ENCODE measurements at regions not wholly inside any gene's neighbourhood (a gene's known extent, or its start where the extent isn't known, plus 50 kb on each side); places are given as distances from the start of the nearest gene placed in this dataset.
A peak's percentile ranks its signal among the peaks of the same experiment; 100 is the strongest.

DNA sequence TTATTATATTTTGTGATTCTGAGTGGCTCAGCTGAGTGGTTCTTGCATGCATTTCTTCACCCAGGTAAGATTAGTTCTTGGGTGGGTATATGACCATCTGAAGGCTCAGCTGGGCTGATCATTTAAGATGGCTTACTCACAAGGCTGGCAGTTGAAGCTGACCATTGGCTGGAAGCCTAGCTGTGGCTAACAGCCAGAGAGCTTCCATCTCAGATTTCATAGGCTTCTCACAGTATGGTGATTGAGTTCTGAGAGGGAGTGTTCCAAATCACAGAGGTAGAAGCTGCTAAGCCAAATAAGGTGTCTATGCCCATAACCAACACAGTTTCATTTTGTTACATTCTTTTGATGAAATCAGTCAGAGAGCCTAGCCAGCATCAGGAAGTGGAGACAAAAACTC lies 117.4 kb upstream of the RPRM start:
- no peaks in the 10 kb centered on the region for H3K4me1 Mint-ChIP-seq
- peaks cover 4% of the 10 kb centered on the region for H3K9me3 Mint-ChIP-seq
- TF ChIP-seq, protein P1, sequence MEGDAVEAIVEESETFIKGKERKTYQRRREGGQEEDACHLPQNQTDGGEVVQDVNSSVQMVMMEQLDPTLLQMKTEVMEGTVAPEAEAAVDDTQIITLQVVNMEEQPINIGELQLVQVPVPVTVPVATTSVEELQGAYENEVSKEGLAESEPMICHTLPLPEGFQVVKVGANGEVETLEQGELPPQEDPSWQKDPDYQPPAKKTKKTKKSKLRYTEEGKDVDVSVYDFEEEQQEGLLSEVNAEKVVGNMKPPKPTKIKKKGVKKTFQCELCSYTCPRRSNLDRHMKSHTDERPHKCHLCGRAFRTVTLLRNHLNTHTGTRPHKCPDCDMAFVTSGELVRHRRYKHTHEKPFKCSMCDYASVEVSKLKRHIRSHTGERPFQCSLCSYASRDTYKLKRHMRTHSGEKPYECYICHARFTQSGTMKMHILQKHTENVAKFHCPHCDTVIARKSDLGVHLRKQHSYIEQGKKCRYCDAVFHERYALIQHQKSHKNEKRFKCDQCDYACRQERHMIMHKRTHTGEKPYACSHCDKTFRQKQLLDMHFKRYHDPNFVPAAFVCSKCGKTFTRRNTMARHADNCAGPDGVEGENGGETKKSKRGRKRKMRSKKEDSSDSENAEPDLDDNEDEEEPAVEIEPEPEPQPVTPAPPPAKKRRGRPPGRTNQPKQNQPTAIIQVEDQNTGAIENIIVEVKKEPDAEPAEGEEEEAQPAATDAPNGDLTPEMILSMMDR (conservative IDR thresholded peaks at IDR 0.05) = no peak
- DNase-seq (ENCODE audit: low read depth, low spot score) = no peak
- H3K27ac Mint-ChIP-seq (ENCODE audit: unreplicated experiment) = no peak overlapping the region
- no peaks in the 10 kb centered on the region for H3K36me3 Mint-ChIP-seq (ENCODE audit: low read depth)
- no peaks in the 10 kb centered on the region for H3K27me3 Mint-ChIP-seq (ENCODE audit: low read depth)
- no peak overlapping the region for H3K4me3 Mint-ChIP-seq

- H3K36me3 Mint-ChIP-seq (ENCODE audit: low read depth) = no peaks in the 10 kb centered on the region
- no peak overlapping the region for H3K27ac Mint-ChIP-seq (ENCODE audit: unreplicated experiment)
- DNase-seq (ENCODE audit: low read depth, low spot score) = no peak
- TF ChIP-seq, protein P1 (conservative IDR thresholded peaks at IDR 0.05) = no peak
- H3K9me3 Mint-ChIP-seq = no peaks in the 10 kb centered on the region
- H3K4me3 Mint-ChIP-seq = no peak overlapping the region
- no peaks in the 10 kb centered on the region for H3K4me1 Mint-ChIP-seq
- H3K27me3 Mint-ChIP-seq (ENCODE audit: low read depth) = no peaks in the 10 kb centered on the region
These were observed 123.2 kb upstream of the RPRM start for GRCh38 chr2:153601812-153602211.

- Mint-ChIP-seq H3K36me3 (ENCODE audit: low read depth) (no peaks in the 10 kb centered on the region), H3K4me3 (no peak overlapping the region), H3K27me3 (ENCODE audit: low read depth) (no peaks in the 10 kb centered on the region), H3K4me1 (no peaks in the 10 kb centered on the region), H3K27ac (ENCODE audit: unreplicated experiment) (no peak overlapping the region), H3K9me3 (no peaks in the 10 kb centered on the region)
- no peak for DNase-seq (ENCODE audit: low read depth, low spot score)
- TF ChIP-seq, protein P1 (conservative IDR thresholded peaks at IDR 0.05) = no peak
These were observed 125.6 kb upstream of the RPRM start for GRCh38 chr2:153604133-153604532.

- H3K4me3 Mint-ChIP-seq = no peak overlapping the region
- no peaks in the 10 kb centered on the region for H3K4me1 Mint-ChIP-seq
- no peaks in the 10 kb centered on the region for H3K9me3 Mint-ChIP-seq
- H3K36me3 Mint-ChIP-seq (ENCODE audit: low read depth) = no peaks in the 10 kb centered on the region
- peak overlapping the region; percentile 45 for H3K27ac Mint-ChIP-seq (ENCODE audit: unreplicated experiment)
- H3K27me3 Mint-ChIP-seq (ENCODE audit: low read depth) = no peaks in the 10 kb centered on the region
- no peak for DNase-seq (ENCODE audit: low read depth, low spot score)
- TF ChIP-seq, protein P1 (conservative IDR thresholded peaks at IDR 0.05) = no peak
These were observed 128.1 kb upstream of the RPRM start for GRCh38 chr2:153606623-153607022.

DNA sequence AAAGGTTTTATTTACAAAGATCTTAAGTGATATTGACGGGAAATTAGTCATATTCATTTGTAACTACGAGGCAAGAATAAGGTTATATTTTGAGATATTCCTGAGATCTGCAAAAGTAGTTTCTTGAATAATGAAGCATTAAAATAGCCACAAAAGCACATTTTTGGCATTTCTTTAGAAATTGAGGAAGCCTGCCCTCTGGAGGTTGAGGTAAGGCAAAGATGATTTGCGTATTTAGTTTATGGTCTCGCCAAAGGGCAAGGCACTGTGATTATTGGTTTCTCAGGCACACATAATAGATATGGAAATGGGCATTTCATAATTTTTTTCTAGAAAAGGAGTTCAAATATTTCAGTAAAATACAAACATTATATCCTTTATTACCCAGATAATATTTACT lies 143.7 kb upstream of the RPRM start:
- no peak overlapping the region for H3K27ac Mint-ChIP-seq (ENCODE audit: unreplicated experiment)
- H3K9me3 Mint-ChIP-seq = peaks cover 8% of the 10 kb centered on the region
- DNase-seq (ENCODE audit: low read depth, low spot score) = no peak
- H3K36me3 Mint-ChIP-seq (ENCODE audit: low read depth) = no peaks in the 10 kb centered on the region
- H3K4me1 Mint-ChIP-seq = no peaks in the 10 kb centered on the region
- H3K4me3 Mint-ChIP-seq = no peak overlapping the region
- TF ChIP-seq, protein P1 (conservative IDR thresholded peaks at IDR 0.05) = peak; percentile 59
- no peaks in the 10 kb centered on the region for H3K27me3 Mint-ChIP-seq (ENCODE audit: low read depth)

GRCh38 chr2:153623020-153623419 lies 144.5 kb upstream of the RPRM start:
- H3K27me3 Mint-ChIP-seq (ENCODE audit: low read depth) = no peaks in the 10 kb centered on the region
- TF ChIP-seq, protein P1 (conservative IDR thresholded peaks at IDR 0.05) = no peak
- H3K4me1 Mint-ChIP-seq = no peaks in the 10 kb centered on the region
- no peak for DNase-seq (ENCODE audit: low read depth, low spot score)
- no peak overlapping the region for H3K27ac Mint-ChIP-seq (ENCODE audit: unreplicated experiment)
- H3K36me3 Mint-ChIP-seq (ENCODE audit: low read depth) = no peaks in the 10 kb centered on the region
- no peak overlapping the region for H3K4me3 Mint-ChIP-seq
- H3K9me3 Mint-ChIP-seq = peaks cover 8% of the 10 kb centered on the region
